HL-60 (cell line): ENCODE measurements at regions not wholly inside any gene's neighbourhood (a gene's known extent, or its start where the extent isn't known, plus 50 kb on each side); places are given as distances from the start of the nearest gene placed in this dataset.

Experiments
- DNase-seq, 2 experiments: peaks; one replicate each; pipeline ENCODE4 v3.0.0-alpha.2; 2010 to 2020; ENCODE audit warnings: low read depth in 1 of 2, low spot score in 1 of 2
- H3K27ac ChIP-seq: fragments of 250-450 bp; sonication (Bioruptor Pico); replicated peaks from 2 replicates; pipeline ENCODE4 v1.5.1; 2020; ENCODE audit warnings: mild to moderate bottlenecking, moderate library complexity
- H3K27me3 ChIP-seq: fragments of 250-450 bp; sonication (Bioruptor Pico); 2 replicates; pipeline ENCODE4 v1.5.1; 2021; ENCODE audit warnings: mild to moderate bottlenecking, moderate library complexity; ENCODE audit not compliant: insufficient read depth, poor library complexity, severe bottlenecking
- H3K4me3 ChIP-seq: replicated peaks from 2 replicates; pipeline ENCODE4 v1.5.1; 2011; ENCODE audit warnings: mild to moderate bottlenecking, control low read depth, low read length; ENCODE audit not compliant: insufficient read depth
- GABPA ChIP-seq: IDR thresholded peaks from 2 replicates; pipeline ENCODE4 v1.6.1; 2012; ENCODE audit warnings: low read depth
- POLR2AphosphoS5 ChIP-seq: IDR thresholded peaks from 2 replicates; pipeline ENCODE4 v1.6.1; 2012; ENCODE audit warnings: low read depth
- REST ChIP-seq: IDR thresholded peaks from 2 replicates; pipeline ENCODE4 v1.6.1; 2012; ENCODE audit warnings: low read depth; ENCODE audit not compliant: insufficient replicate concordance
- SPI1 ChIP-seq: IDR thresholded peaks from 2 replicates; pipeline ENCODE4 v1.6.1; 2012; ENCODE audit warnings: low read depth, mild to moderate bottlenecking, borderline replicate concordance
- TF ChIP-seq, protein P1 (sequence below): IDR thresholded peaks from one replicate; pipeline ENCODE4 v1.5.1; 2011; ENCODE audit warnings: low read length, control low read depth, inconsistent platforms; ENCODE audit not compliant: insufficient read depth

DNA sequence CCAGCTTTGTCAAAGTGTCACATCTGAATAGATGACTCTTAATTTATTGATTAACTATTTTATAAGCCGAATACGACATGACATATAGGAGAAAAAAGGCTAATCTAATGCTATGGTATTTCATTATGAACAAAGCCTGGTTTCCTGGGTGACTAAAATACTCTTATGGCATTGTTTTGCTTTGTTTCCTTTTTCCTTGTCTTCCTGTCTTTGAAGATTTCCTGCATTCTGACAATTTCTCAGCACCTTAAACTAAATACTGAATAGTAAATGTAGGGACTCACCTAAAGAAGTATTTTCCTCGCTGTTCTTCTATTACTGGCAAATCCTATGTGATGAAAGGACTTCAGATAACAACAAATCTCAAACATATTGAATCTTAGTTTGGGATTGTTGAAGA lies 1284.5 kb downstream of the EFNA5 start:
- no peak for DNase-seq
- Histone ChIP-seq H3K27me3 (no peaks in the 10 kb centered on the region), H3K4me3 (no peak overlapping the region), H3K27ac (no peak overlapping the region)
- TF ChIP-seq SPI1 (no peak), GABPA (no peak), POLR2AphosphoS5 (no peak), REST (no peak)
- TF ChIP-seq, protein P1, sequence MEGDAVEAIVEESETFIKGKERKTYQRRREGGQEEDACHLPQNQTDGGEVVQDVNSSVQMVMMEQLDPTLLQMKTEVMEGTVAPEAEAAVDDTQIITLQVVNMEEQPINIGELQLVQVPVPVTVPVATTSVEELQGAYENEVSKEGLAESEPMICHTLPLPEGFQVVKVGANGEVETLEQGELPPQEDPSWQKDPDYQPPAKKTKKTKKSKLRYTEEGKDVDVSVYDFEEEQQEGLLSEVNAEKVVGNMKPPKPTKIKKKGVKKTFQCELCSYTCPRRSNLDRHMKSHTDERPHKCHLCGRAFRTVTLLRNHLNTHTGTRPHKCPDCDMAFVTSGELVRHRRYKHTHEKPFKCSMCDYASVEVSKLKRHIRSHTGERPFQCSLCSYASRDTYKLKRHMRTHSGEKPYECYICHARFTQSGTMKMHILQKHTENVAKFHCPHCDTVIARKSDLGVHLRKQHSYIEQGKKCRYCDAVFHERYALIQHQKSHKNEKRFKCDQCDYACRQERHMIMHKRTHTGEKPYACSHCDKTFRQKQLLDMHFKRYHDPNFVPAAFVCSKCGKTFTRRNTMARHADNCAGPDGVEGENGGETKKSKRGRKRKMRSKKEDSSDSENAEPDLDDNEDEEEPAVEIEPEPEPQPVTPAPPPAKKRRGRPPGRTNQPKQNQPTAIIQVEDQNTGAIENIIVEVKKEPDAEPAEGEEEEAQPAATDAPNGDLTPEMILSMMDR = no peak

DNA sequence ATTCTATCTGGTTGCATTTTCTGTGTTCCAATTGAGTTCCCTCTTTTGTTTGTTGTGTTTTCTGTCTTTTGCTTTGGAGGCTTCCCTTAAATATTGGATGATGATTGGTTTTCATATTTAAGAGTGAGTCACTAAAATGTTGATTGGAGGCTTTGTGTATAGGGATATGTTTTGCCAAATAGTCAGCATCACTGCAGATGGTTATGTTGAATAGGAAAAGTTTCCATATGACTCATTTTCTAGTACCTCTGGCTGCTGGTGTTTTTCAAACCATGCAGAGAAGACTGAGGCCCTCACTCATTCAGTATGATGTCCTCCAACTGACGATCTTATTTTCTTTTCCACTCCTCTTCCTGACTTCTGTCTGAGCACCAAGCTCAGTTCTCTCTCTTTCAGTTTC lies 1290.0 kb downstream of the EFNA5 start:
- TF ChIP-seq SPI1 = no peak
- no peak for DNase-seq
- H3K27me3 ChIP-seq = no peaks in the 10 kb centered on the region
- no peak overlapping the region for H3K4me3 ChIP-seq
- H3K27ac ChIP-seq = no peak overlapping the region

GRCh38 chr5:106376522-106376921 lies 1294.2 kb downstream of the EFNA5 start:
- no peak for TF ChIP-seq SPI1
- TF ChIP-seq POLR2AphosphoS5 = no peak
- TF ChIP-seq GABPA = no peak
- TF ChIP-seq REST = no peak
- TF ChIP-seq, protein P1 = no peak
- H3K27ac ChIP-seq = no peak overlapping the region
- no peak for DNase-seq
- no peaks in the 10 kb centered on the region for H3K27me3 ChIP-seq
- H3K4me3 ChIP-seq = no peak overlapping the region

DNA sequence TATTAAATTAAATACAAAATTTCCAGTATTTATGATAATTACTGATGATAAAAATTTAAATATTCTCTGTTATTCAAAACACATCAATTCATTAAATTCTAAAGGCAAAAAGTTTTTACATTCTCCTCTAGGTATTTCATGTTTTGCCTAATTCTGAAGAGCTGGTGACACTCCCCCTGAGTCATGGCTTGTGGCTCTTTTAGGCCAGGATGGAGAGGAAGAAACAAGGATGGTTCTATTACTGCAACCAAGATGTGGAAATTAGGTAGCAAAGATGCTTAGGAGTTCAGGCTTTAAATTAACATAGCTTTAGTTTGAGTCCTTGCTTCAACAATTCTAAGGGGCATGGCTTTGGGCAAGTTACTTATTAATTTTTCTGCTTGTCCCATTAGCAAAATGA lies 1295.8 kb downstream of the EFNA5 start:
- Histone ChIP-seq H3K4me3 (no peak overlapping the region), H3K27me3 (no peaks in the 10 kb centered on the region), H3K27ac (no peak overlapping the region)
- TF ChIP-seq SPI1 (no peak), REST (no peak), GABPA (no peak), POLR2AphosphoS5 (no peak)
- TF ChIP-seq, protein P1 = no peak
- no peak for DNase-seq
